Esophagus muscularis mucosa (tissue), 3 donors: ENCODE measurements at regions not wholly inside any gene's neighbourhood (a gene's known extent, or its start where the extent isn't known, plus 50 kb on each side); places are given as distances from the start of the nearest gene placed in this dataset.

Experiments used
- POLR2A ChIP-seq: fragments of 450-650 bp; IDR thresholded peaks from one replicate; pipeline ENCODE4 v1.6.1; 2017; ENCODE audit warnings: antibody characterized with exemption, moderate library complexity, mild to moderate bottlenecking, low read depth
- TF ChIP-seq, protein P1 (sequence below), 3 experiments: fragments of 200-600 bp in 2 of 3; fragments of 450-650 bp in 1 of 3; sonication (generic) in 2 of 3; IDR thresholded peaks; one replicate each; pipeline ENCODE4 v1.5.1; 2017 to 2019; ENCODE audit warnings: antibody characterized with exemption in 3 of 3, mild to moderate bottlenecking in 2 of 3, moderate library complexity in 1 of 3

DNA sequence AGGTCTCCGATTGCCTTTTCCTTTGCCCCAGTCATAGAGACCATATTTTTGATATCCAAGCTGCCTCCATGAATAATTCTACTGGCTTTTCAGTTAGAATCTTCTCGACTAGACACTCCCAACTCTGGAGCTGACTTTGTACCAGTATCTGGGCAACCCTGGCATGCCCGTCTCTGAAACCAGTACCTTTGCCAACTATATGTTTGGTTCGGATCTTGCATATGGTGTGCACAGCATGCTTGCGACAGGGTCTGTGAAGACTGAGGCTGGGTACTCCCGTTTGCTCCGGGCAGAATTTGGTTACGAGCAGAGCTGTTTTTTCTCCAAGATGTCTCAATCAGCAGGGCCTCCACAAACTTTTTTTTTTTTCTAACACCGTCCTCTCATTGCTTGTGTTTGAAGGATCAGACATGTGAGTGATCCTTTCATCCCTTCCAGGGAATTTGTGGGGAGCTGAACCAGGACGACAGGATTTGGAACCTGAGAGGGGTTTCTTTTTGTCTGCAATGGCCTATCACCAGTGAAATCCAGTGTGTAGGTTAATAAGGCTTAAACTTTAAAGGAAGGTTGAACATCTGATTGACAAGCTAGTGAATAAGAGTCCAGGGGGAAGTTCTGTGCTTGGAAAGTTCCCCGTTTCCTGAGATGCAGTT lies 322.3 kb downstream of the MYCN start:
- no peak for TF ChIP-seq POLR2A
- TF ChIP-seq, protein P1, sequence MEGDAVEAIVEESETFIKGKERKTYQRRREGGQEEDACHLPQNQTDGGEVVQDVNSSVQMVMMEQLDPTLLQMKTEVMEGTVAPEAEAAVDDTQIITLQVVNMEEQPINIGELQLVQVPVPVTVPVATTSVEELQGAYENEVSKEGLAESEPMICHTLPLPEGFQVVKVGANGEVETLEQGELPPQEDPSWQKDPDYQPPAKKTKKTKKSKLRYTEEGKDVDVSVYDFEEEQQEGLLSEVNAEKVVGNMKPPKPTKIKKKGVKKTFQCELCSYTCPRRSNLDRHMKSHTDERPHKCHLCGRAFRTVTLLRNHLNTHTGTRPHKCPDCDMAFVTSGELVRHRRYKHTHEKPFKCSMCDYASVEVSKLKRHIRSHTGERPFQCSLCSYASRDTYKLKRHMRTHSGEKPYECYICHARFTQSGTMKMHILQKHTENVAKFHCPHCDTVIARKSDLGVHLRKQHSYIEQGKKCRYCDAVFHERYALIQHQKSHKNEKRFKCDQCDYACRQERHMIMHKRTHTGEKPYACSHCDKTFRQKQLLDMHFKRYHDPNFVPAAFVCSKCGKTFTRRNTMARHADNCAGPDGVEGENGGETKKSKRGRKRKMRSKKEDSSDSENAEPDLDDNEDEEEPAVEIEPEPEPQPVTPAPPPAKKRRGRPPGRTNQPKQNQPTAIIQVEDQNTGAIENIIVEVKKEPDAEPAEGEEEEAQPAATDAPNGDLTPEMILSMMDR (IDR thresholded peaks at IDR 0.05), result no peak
